ENCODE measurements at regions not wholly inside any gene's neighbourhood (a gene's known extent, or its start where the extent isn't known, plus 50 kb on each side); places are given as distances from the start of the nearest gene placed in this dataset.
"Not testable (repeated sequence)": the region's sequence is repeated elsewhere in the genome, so short reads cannot be mapped to it uniquely, and the experiment has no call there.

DNA sequence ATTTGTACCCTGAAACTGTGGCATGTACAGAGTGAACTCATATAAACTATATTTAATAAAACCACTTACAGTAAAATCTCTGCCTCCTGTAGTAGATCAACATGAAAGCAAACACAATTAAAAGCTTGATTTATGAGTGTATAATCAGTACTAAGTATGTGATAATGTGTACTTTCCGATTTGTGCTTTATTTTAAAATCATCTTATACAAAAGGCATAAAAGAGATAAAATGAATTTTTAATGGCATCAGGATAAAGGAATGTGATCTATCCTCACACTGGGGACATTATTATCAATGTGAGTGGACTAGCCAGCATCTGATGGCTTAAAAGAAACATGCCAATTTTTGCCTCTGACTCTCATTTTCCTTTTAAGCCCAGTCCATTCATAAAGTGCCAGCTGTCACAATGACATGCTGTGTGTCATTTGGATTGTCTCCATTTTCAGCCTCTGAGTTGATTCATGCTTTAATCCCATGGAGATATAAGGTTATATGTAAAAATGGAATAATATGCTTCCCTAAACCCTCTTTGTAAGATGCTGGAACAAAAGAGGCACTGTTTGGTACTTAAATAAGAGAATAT is 831.6 kb upstream of the EYS start:
- H3K9me3 ChIP-seq (ENCODE audit: control insufficient read depth, insufficient read depth, low read length), result peaks cover 5% of the 10 kb centered on the region
- no peak overlapping the region for H3K4me3 ChIP-seq (ENCODE audit: low read depth, low read length)
- no peak overlapping the region for H3K27ac ChIP-seq (ENCODE audit: low read depth, low read length)
- no peaks in the 10 kb centered on the region for H3K4me1 ChIP-seq (ENCODE audit: control insufficient read depth, insufficient read depth, low read length)
- no peaks in the 10 kb centered on the region for H3K36me3 ChIP-seq (ENCODE audit: control insufficient read depth, insufficient read depth, low read length)
- no peak overlapping the region for H3K9ac ChIP-seq (ENCODE audit: low read depth, low read length)
- no peaks in the 10 kb centered on the region for H3K27me3 ChIP-seq (ENCODE audit: control insufficient read depth, insufficient read depth, low read length)

DNA sequence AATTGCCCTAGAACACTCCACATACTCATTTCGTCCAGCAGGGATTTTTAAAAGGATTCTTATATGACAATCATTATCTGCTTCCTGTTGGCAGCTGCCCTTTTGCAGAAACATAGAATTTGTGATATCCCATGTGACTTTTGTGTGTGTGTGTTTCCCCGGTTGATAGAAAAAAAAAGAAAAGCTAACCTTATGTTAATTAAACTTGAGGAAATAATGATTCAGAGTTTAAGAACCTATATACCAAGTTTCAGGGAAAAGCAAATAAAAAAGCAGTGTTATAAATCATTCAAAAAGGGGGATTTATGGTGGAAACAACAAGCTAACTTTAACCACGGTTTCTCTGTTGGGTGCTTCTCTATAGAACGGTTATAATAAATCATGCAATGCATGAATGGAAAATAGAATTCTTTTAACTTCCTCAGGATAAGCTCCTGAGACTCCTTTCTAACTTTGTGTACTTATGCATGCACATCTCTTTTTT is 826.9 kb upstream of the EYS start:
- Histone ChIP-seq H3K27ac (ENCODE audit: low read depth, low read length) (no peak overlapping the region), H3K9ac (ENCODE audit: low read depth, low read length) (no peak overlapping the region), H3K27me3 (ENCODE audit: control insufficient read depth, insufficient read depth, low read length) (no peaks in the 10 kb centered on the region), H3K36me3 (ENCODE audit: control insufficient read depth, insufficient read depth, low read length) (no peaks in the 10 kb centered on the region), H3K4me3 (ENCODE audit: low read depth, low read length) (no peak overlapping the region), H3K9me3 (ENCODE audit: control insufficient read depth, insufficient read depth, low read length) (no peaks in the 10 kb centered on the region), H3K4me1 (ENCODE audit: control insufficient read depth, insufficient read depth, low read length) (no peaks in the 10 kb centered on the region)

- H3K9me3 ChIP-seq (ENCODE audit: control insufficient read depth, insufficient read depth, low read length), result no peaks in the 10 kb centered on the region
- H3K4me1 ChIP-seq (ENCODE audit: control insufficient read depth, insufficient read depth, low read length), result no peaks in the 10 kb centered on the region
- no peaks in the 10 kb centered on the region for H3K27me3 ChIP-seq (ENCODE audit: control insufficient read depth, insufficient read depth, low read length)
- H3K27ac ChIP-seq (ENCODE audit: low read depth, low read length), result no peak overlapping the region
- H3K9ac ChIP-seq (ENCODE audit: low read depth, low read length), result no peak overlapping the region
- no peak overlapping the region for H3K4me3 ChIP-seq (ENCODE audit: low read depth, low read length)
- H3K36me3 ChIP-seq (ENCODE audit: control insufficient read depth, insufficient read depth, low read length), result no peaks in the 10 kb centered on the region
Observed at GRCh38 chr6:66526061-66526460, 819.0 kb upstream of the EYS start.

DNA sequence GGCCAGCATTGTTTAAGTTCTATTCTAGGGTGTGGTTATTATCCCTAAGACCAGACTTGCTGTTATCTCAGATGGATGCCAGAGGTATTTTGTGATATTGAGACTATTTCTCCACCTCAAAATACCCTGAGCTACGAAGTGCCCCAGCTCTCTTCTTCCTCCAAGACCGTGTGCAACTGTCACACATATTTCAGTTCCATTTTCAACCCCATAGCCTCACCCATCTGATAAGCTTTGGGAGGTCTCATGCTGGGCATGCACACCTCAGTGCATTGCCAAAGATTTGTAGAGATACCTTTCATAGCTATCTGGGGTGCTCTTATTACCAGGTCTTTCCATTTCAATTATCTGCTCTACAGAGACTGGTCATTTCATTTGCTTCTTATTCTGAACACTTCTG is 815.8 kb upstream of the EYS start:
- Histone ChIP-seq H3K4me3 (ENCODE audit: low read depth, low read length) (no peak overlapping the region), H3K4me1 (ENCODE audit: control insufficient read depth, insufficient read depth, low read length) (no peaks in the 10 kb centered on the region), H3K36me3 (ENCODE audit: control insufficient read depth, insufficient read depth, low read length) (no peaks in the 10 kb centered on the region), H3K27ac (ENCODE audit: low read depth, low read length) (no peak overlapping the region), H3K27me3 (ENCODE audit: control insufficient read depth, insufficient read depth, low read length) (no peaks in the 10 kb centered on the region), H3K9ac (ENCODE audit: low read depth, low read length) (no peak overlapping the region), H3K9me3 (ENCODE audit: control insufficient read depth, insufficient read depth, low read length) (no peaks in the 10 kb centered on the region)

DNA sequence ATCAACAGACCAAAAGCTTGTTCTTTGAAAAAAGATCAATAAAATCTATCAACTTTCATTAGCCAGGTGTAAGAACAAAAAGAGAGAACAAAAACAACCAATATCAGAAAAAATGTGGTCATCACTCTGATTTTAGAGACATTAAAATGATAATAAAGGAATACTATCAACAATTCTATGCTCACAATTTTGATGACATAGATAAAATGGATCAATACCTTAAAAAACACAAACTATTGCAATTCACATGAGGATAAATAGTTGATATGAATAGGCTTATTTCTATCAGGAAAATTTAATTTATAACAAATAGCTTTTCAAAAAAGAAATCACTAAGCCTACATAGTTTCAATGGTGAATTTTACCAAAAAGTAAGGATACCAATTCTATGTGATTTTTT is 809.4 kb upstream of the EYS start:
- Histone ChIP-seq H3K4me1 (ENCODE audit: control insufficient read depth, insufficient read depth, low read length) (no peaks in the 10 kb centered on the region), H3K9me3 (ENCODE audit: control insufficient read depth, insufficient read depth, low read length) (no peaks in the 10 kb centered on the region), H3K4me3 (ENCODE audit: low read depth, low read length) (no peak overlapping the region), H3K9ac (ENCODE audit: low read depth, low read length) (no peak overlapping the region), H3K27me3 (ENCODE audit: control insufficient read depth, insufficient read depth, low read length) (no peaks in the 10 kb centered on the region), H3K36me3 (ENCODE audit: control insufficient read depth, insufficient read depth, low read length) (no peaks in the 10 kb centered on the region), H3K27ac (ENCODE audit: low read depth, low read length) (no peak overlapping the region)

DNA sequence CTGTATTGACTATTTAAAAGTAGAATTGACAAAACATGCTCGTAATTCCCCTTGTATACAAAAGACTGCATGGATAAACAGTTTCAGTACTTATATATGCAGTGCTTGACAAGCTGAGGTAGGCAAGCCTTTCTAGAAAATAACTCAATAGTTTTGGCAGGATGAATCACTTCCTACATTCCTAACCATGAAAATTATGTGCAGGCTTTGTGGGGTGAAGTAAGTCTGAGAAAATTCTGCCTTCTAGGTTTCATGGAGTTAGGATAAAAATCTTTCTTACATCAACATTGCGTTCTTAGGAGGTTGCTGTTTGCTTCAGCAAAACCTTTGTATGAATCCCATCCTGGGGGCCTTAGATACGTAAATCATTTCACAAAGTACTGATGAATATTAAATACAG is 801.4 kb upstream of the EYS start:
- Histone ChIP-seq H3K9ac (ENCODE audit: low read depth, low read length) (no peak overlapping the region), H3K4me1 (ENCODE audit: control insufficient read depth, insufficient read depth, low read length) (peaks cover 6% of the 10 kb centered on the region; the same call in 1 of the 2 replicates), H3K36me3 (ENCODE audit: control insufficient read depth, insufficient read depth, low read length) (no peaks in the 10 kb centered on the region), H3K4me3 (ENCODE audit: low read depth, low read length) (no peak overlapping the region), H3K9me3 (ENCODE audit: control insufficient read depth, insufficient read depth, low read length) (no peaks in the 10 kb centered on the region), H3K27me3 (ENCODE audit: control insufficient read depth, insufficient read depth, low read length) (no peaks in the 10 kb centered on the region), H3K27ac (ENCODE audit: low read depth, low read length) (no peak overlapping the region)

GRCh38 chr6:66499851-66500250 is 792.8 kb upstream of the EYS start:
- Histone ChIP-seq H3K36me3 (ENCODE audit: control insufficient read depth, insufficient read depth, low read length) (no peaks in the 10 kb centered on the region), H3K4me3 (ENCODE audit: low read depth, low read length) (no peak overlapping the region), H3K27ac (ENCODE audit: low read depth, low read length) (no peak overlapping the region), H3K4me1 (ENCODE audit: control insufficient read depth, insufficient read depth, low read length) (no peaks in the 10 kb centered on the region), H3K9me3 (ENCODE audit: control insufficient read depth, insufficient read depth, low read length) (no peaks in the 10 kb centered on the region), H3K27me3 (ENCODE audit: control insufficient read depth, insufficient read depth, low read length) (no peaks in the 10 kb centered on the region), H3K9ac (ENCODE audit: low read depth, low read length) (no peak overlapping the region)

- H3K9me3 ChIP-seq (ENCODE audit: control insufficient read depth, insufficient read depth, low read length), result no peaks in the 10 kb centered on the region
- H3K27me3 ChIP-seq (ENCODE audit: control insufficient read depth, insufficient read depth, low read length), result no peaks in the 10 kb centered on the region
- H3K4me1 ChIP-seq (ENCODE audit: control insufficient read depth, insufficient read depth, low read length), result no peaks in the 10 kb centered on the region
- H3K27ac ChIP-seq (ENCODE audit: low read depth, low read length), result no peak overlapping the region
- H3K4me3 ChIP-seq (ENCODE audit: low read depth, low read length), result no peak overlapping the region
- no peak overlapping the region for H3K9ac ChIP-seq (ENCODE audit: low read depth, low read length)
- H3K36me3 ChIP-seq (ENCODE audit: control insufficient read depth, insufficient read depth, low read length), result no peaks in the 10 kb centered on the region
Observed at GRCh38 chr6:66496659-66497058, 789.6 kb upstream of the EYS start.

DNA sequence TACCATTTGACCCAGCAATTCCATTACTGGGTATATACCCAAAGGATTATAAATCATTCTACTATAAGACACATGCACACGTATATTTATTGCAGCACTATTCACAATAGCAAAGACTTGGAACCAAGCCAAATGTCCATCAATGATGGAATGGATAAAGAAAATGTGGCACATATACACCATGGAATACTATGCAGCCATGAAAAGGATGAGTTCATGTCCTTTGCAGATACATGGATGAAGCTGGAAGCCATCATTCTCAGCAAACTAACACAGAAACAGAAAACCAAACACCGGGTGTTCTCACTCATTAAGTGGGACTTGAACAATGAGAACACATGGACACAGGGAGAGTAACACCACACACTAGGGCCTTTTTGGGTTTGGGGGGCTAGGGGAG is 787.6 kb upstream of the EYS start:
- H3K9ac ChIP-seq (ENCODE audit: low read depth, low read length); H3K4me1 ChIP-seq (ENCODE audit: control insufficient read depth, insufficient read depth, low read length); H3K27ac ChIP-seq (ENCODE audit: low read depth, low read length); H3K36me3 ChIP-seq (ENCODE audit: control insufficient read depth, insufficient read depth, low read length); H3K27me3 ChIP-seq (ENCODE audit: control insufficient read depth, insufficient read depth, low read length); H3K9me3 ChIP-seq (ENCODE audit: control insufficient read depth, insufficient read depth, low read length); H3K4me3 ChIP-seq (ENCODE audit: low read depth, low read length): not testable (repeated sequence)

DNA sequence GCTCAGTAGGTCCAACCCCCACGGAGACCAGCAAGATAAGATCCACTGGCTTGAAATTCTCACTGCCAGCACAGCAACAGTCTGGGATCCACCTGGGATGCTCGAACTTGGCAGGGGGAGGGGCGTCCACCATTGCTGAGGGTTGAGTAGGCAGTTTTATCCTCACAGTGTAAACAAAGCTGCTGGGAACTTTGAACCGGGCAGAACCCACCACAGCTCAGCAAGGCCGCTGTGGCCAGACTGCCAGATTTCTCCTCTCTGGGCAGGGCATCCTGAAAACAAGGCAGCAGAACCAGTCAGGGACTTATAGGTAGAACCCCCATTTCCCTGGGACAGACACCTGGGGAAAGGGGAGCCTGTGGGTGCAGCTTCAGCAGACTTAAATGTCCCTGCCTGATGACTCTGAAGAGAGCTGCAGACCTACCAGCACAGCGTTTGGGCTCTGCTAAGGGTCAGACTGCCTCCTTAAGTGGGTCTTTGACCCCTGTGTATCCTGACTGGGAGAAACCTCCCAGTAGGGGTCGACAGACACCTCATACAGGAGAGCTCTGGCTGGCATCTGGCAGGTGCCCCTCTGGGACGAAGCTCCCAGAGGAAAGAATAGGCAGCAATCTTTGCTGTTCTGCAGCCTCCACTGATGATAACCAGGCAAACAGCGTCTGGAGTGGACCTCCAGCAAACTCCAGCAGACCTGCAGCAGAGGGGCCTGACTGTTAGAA is 782.4 kb upstream of the EYS start:
- no peaks in the 10 kb centered on the region for H3K9me3 ChIP-seq (ENCODE audit: control insufficient read depth, insufficient read depth, low read length)
- H3K27me3 ChIP-seq (ENCODE audit: control insufficient read depth, insufficient read depth, low read length), result no peaks in the 10 kb centered on the region
- H3K27ac ChIP-seq (ENCODE audit: low read depth, low read length), result no peak overlapping the region
- H3K36me3 ChIP-seq (ENCODE audit: control insufficient read depth, insufficient read depth, low read length), result no peaks in the 10 kb centered on the region
- no peak overlapping the region for H3K4me3 ChIP-seq (ENCODE audit: low read depth, low read length)
- H3K4me1 ChIP-seq (ENCODE audit: control insufficient read depth, insufficient read depth, low read length), result no peaks in the 10 kb centered on the region
- H3K9ac ChIP-seq (ENCODE audit: low read depth, low read length), result no peak overlapping the region

- no peak overlapping the region for H3K4me3 ChIP-seq (ENCODE audit: low read depth, low read length)
- no peaks in the 10 kb centered on the region for H3K27me3 ChIP-seq (ENCODE audit: control insufficient read depth, insufficient read depth, low read length)
- H3K36me3 ChIP-seq (ENCODE audit: control insufficient read depth, insufficient read depth, low read length), result no peaks in the 10 kb centered on the region
- H3K27ac ChIP-seq (ENCODE audit: low read depth, low read length), result no peak overlapping the region
- H3K9ac ChIP-seq (ENCODE audit: low read depth, low read length), result no peak overlapping the region
- H3K4me1 ChIP-seq (ENCODE audit: control insufficient read depth, insufficient read depth, low read length), result no peaks in the 10 kb centered on the region
- peaks cover 2% of the 10 kb centered on the region for H3K9me3 ChIP-seq (ENCODE audit: control insufficient read depth, insufficient read depth, low read length)
Observed at GRCh38 chr6:66481216-66481615, 774.2 kb upstream of the EYS start.
